Natural killer cell (primary cell): ENCODE measurements at regions not wholly inside any gene's neighbourhood (a gene's known extent, or its start where the extent isn't known, plus 50 kb on each side); places are given as distances from the start of the nearest gene placed in this dataset.

Experiments used
- ATAC-seq, 3 donors: fragments of 150-1000 bp in 2 of 3; fragments of 200-7000 bp in 1 of 3; cut with Tn5 transposase; 1 replicate in 1 of 3; 2 replicates in 2 of 3; pipeline ENCODE4 v1.10.0; 2021; ENCODE audit warnings: mild to moderate bottlenecking in 2 of 3, moderate library complexity in 2 of 3
- DNase-seq, 2 donors: peaks; one replicate each; pipeline versions ENCODE4 v3.0.0 to v3.0.0-alpha.2; 2013 to 2021; ENCODE audit warnings: mixed read lengths in 1 of 2
- H3K27ac ChIP-seq: one replicate; pipeline ENCODE4 v1.5.1; 2013; ENCODE audit warnings: mild to moderate bottlenecking, low read length
- H3K27me3 ChIP-seq: one replicate; pipeline ENCODE4 v1.6.1; 2013; ENCODE audit warnings: low read length; ENCODE audit not compliant: control insufficient read depth, insufficient read depth
- H3K36me3 ChIP-seq: one replicate; pipeline ENCODE4 v1.6.1; 2013; ENCODE audit warnings: low read length; ENCODE audit not compliant: control insufficient read depth, insufficient read depth
- H3K4me1 ChIP-seq: one replicate; pipeline ENCODE4 v1.6.1; 2013; ENCODE audit warnings: low read length; ENCODE audit not compliant: control insufficient read depth, insufficient read depth
- H3K4me3 ChIP-seq: one replicate; pipeline ENCODE4 v1.5.1; 2013; ENCODE audit warnings: low read length
- H3K9me3 ChIP-seq: one replicate; pipeline ENCODE4 v1.6.1; 2013; ENCODE audit warnings: low read length; ENCODE audit not compliant: control insufficient read depth, insufficient read depth
- H3K27ac Mint-ChIP-seq, 2 donors: one replicate each; pipeline ENCODE4 v1.8.0; 2022; ENCODE audit warnings: mild to moderate bottlenecking in 2 of 2, mixed read lengths in 2 of 2, moderate library complexity in 1 of 2
- H3K27me3 Mint-ChIP-seq, 2 donors: one replicate each; pipeline ENCODE4 v1.8.0; 2022; ENCODE audit warnings: low read depth in 2 of 2, mixed read lengths in 2 of 2
- H3K36me3 Mint-ChIP-seq: one replicate; pipeline ENCODE4 v1.8.0; 2022; ENCODE audit warnings: mixed read lengths
- H3K4me1 Mint-ChIP-seq, 2 donors: one replicate each; pipeline ENCODE4 v1.8.0; 2022; ENCODE audit warnings: mixed read lengths in 2 of 2
- H3K4me3 Mint-ChIP-seq: one replicate; pipeline ENCODE4 v1.8.0; 2022; ENCODE audit warnings: mild to moderate bottlenecking, moderate library complexity, mixed read lengths
- H3K9me3 Mint-ChIP-seq, 2 donors: one replicate each; pipeline ENCODE4 v1.8.0; 2022; ENCODE audit warnings: mixed read lengths in 2 of 2
- WGBS: methylation state at CpG from one replicate; pipeline ENCODE4 v1.1.7; 2013; ENCODE audit warnings: missing lambda C conversion rate; ENCODE audit not compliant: insufficient coverage; 5-methylcytosine and 5-hydroxymethylcytosine counted together
- intact Hi-C: fragments of 100-400 bp; cut with micrococcal nuclease; formaldehyde crosslinking; loops from one replicate; pipeline ENCODE4 v1.14.2; 2022
- TF ChIP-seq, protein P1 (sequence below): fragments of 200-600 bp; IDR thresholded peaks from one replicate; pipeline ENCODE4 v1.8.0; 2022; ENCODE audit warnings: antibody characterized with exemption

DNA sequence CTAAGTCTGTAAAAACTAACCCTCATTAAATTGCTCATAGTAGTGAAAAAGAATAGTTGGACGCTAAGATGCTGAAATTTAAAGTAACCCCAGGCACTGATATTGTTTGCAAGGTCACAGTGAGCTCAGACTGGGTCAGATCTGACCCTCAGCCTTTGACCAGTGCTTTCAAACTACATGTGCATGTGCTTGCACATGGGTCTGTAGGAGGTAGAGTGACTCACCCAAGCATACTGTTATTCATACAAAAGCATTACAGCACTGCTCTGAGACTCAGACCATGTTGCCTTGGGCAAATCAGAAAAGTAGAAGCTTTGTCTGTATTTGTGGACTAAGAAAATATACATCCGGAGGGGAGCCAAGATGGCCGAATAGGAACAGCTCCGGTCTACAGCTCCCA lies 326.4 kb upstream of the MARCKS start:
- Mint-ChIP-seq H3K4me3 (no peak overlapping the region), H3K27ac (no peak overlapping the region), H3K27me3 (no peaks in the 10 kb centered on the region), H3K4me1 (no peaks in the 10 kb centered on the region), H3K36me3 (no peaks in the 10 kb centered on the region), H3K9me3 (peaks cover 0 to 2% of the 10 kb centered on the region in 2 donors)
- no peaks in the 10 kb centered on the region for H3K9me3 ChIP-seq
- H3K27me3 ChIP-seq = no peaks in the 10 kb centered on the region
- 97% methylated on average over 4 of the region's 4 CpGs for WGBS
- no peaks in the 10 kb centered on the region for H3K36me3 ChIP-seq
- intact Hi-C loops = no loop called here
- H3K27ac ChIP-seq = no peak overlapping the region
- H3K4me1 ChIP-seq = no peaks in the 10 kb centered on the region
- ATAC-seq (no peak), DNase-seq (no peak)
- no peak overlapping the region for H3K4me3 ChIP-seq
- TF ChIP-seq, protein P1, sequence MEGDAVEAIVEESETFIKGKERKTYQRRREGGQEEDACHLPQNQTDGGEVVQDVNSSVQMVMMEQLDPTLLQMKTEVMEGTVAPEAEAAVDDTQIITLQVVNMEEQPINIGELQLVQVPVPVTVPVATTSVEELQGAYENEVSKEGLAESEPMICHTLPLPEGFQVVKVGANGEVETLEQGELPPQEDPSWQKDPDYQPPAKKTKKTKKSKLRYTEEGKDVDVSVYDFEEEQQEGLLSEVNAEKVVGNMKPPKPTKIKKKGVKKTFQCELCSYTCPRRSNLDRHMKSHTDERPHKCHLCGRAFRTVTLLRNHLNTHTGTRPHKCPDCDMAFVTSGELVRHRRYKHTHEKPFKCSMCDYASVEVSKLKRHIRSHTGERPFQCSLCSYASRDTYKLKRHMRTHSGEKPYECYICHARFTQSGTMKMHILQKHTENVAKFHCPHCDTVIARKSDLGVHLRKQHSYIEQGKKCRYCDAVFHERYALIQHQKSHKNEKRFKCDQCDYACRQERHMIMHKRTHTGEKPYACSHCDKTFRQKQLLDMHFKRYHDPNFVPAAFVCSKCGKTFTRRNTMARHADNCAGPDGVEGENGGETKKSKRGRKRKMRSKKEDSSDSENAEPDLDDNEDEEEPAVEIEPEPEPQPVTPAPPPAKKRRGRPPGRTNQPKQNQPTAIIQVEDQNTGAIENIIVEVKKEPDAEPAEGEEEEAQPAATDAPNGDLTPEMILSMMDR = no peak

DNA sequence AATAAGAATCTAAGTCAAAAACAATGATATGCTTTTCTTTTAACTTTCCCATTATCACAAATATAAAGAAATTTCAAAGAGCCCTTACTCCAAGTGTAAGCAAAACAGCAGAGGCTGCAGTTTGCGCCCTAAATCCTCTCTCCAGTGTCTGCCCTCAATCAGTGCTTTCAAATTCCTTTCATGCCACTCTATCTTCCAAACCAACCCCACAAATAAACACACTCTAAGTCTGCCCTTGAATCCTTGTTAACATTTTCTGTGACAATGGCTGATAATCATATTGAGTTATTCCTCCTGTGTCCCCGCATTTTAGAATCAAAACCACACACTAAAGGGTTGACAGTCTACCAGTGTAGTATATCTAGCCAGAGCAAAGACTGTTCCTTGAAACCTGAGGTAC lies 317.9 kb upstream of the MARCKS start:
- Histone ChIP-seq H3K4me1 (no peaks in the 10 kb centered on the region), H3K27ac (no peak overlapping the region), H3K4me3 (no peak overlapping the region), H3K27me3 (no peaks in the 10 kb centered on the region), H3K36me3 (no peaks in the 10 kb centered on the region), H3K9me3 (no peaks in the 10 kb centered on the region)
- H3K27me3 Mint-ChIP-seq = no peaks in the 10 kb centered on the region
- ATAC-seq (no peak), DNase-seq (no peak)
- H3K27ac Mint-ChIP-seq = no peak overlapping the region
- intact Hi-C loops = no loop called here
- no peaks in the 10 kb centered on the region for H3K4me1 Mint-ChIP-seq
- WGBS = 98% methylated on average over 2 of the region's 2 CpGs
- peaks cover 3 to 7% of the 10 kb centered on the region in 2 donors for H3K9me3 Mint-ChIP-seq
- TF ChIP-seq, protein P1 = no peak
- no peaks in the 10 kb centered on the region for H3K36me3 Mint-ChIP-seq
- H3K4me3 Mint-ChIP-seq = no peak overlapping the region

DNA sequence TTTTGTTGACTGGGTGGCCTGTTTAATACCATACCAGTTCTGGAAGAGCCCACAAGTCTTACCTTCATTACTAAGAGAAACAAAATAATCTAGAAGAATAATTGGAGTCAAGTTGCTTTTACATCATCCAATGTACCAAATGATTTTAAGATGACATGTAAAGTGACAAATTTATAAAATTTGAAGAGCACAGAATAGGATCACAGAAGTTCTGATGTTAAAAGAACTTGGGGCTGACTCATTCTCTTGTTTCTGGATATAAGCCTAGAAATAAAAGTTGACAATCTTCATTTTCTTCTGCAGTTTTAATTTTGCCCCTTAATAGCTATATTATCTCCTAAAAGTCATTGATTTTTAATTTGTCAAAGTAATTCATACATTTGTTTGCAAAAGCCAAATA lies 317.5 kb upstream of the MARCKS start:
- H3K4me1 Mint-ChIP-seq = no peaks in the 10 kb centered on the region
- no peaks in the 10 kb centered on the region for H3K4me1 ChIP-seq
- no peaks in the 10 kb centered on the region for H3K9me3 ChIP-seq
- H3K27ac ChIP-seq = no peak overlapping the region
- no peaks in the 10 kb centered on the region for H3K36me3 ChIP-seq
- H3K27ac Mint-ChIP-seq = no peak overlapping the region
- H3K27me3 Mint-ChIP-seq = no peaks in the 10 kb centered on the region
- no peaks in the 10 kb centered on the region for H3K27me3 ChIP-seq
- peaks cover 3 to 7% of the 10 kb centered on the region in 2 donors for H3K9me3 Mint-ChIP-seq
- no peak overlapping the region for H3K4me3 ChIP-seq
- no peak overlapping the region for H3K4me3 Mint-ChIP-seq
- H3K36me3 Mint-ChIP-seq = no peaks in the 10 kb centered on the region
- TF ChIP-seq, protein P1 = no peak
- intact Hi-C loops = no loop called here
- ATAC-seq (no peak), DNase-seq (no peak)

DNA sequence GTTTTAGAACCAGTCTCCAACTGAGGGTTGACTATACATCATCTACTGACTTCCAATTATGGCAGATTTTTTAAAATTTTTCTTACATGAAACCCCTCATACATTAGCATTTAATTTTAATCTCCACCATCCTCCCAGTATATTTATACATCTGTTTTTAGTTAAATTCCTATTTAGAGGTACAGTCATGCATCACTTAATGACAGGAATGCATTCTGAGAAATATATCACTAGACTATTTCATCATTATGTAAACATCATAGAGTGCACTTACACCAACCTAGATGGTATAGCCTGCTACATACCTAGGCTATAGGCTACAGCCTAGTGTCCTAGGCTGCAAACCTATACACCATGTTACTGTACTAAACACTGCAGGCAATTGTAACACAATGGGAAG lies 316.7 kb upstream of the MARCKS start:
- Mint-ChIP-seq H3K36me3 (peaks cover 6% of the 10 kb centered on the region), H3K4me3 (no peak overlapping the region), H3K27ac (no peak overlapping the region), H3K27me3 (no peaks in the 10 kb centered on the region), H3K4me1 (no peaks in the 10 kb centered on the region), H3K9me3 (peaks cover 5 to 10% of the 10 kb centered on the region in 2 donors)
- no peak overlapping the region for H3K27ac ChIP-seq
- H3K36me3 ChIP-seq = no peaks in the 10 kb centered on the region
- DNase-seq = no peak
- no peaks in the 10 kb centered on the region for H3K4me1 ChIP-seq
- intact Hi-C loops = no loop called here
- no peak overlapping the region for H3K4me3 ChIP-seq
- no peak for ATAC-seq
- no peaks in the 10 kb centered on the region for H3K27me3 ChIP-seq
- no peaks in the 10 kb centered on the region for H3K9me3 ChIP-seq
- TF ChIP-seq, protein P1 = no peak
